SK-N-SH (cell line): ENCODE measurements at regions not wholly inside any gene's neighbourhood (a gene's known extent, or its start where the extent isn't known, plus 50 kb on each side); places are given as distances from the start of the nearest gene placed in this dataset.

Experiments
- CTCF ChIA-PET: fragments of 300-600, 350-600 bp; formaldehyde crosslinking; extraction: SDS; loops from one replicate; lab custom pipeline; 2021; lab: Yijun Ruan, JAX
- POLR2A ChIA-PET: fragments of 350-600 bp; sonication (Branson Sonifier 250); formaldehyde crosslinking; extraction: SDS; loops from one replicate; lab custom pipeline; 2020; ENCODE audit warnings: antibody characterized with exemption, inconsistent platforms; lab: Yijun Ruan, JAX
- DNase-seq: peaks from one replicate; pipeline ENCODE4 v3.0.0; 2012
- H2AFZ ChIP-seq: fragments of 200-600 bp; sonication (generic); 2 replicates; pipeline ENCODE4 v1.8.1; 2016; ENCODE audit warnings: antibody characterized with exemption, mild to moderate bottlenecking, low read depth
- H3F3A ChIP-seq: fragments of 200-600 bp; sonication (generic); replicated peaks from 2 replicates; pipeline ENCODE3; 2016; ENCODE audit warnings: antibody characterized with exemption, mild to moderate bottlenecking; ENCODE audit not compliant: insufficient read depth
- H3K27ac ChIP-seq, 2 experiments: fragments of 200-500 bp in 1 of 2; fragments of 200-600 bp in 1 of 2; sonication (Bioruptor generic) in 1 of 2; sonication (generic), shearing (Covaris generic) in 1 of 2; 2 replicates each; pipeline versions ENCODE4 v1.5.1 to v1.6.1; 2014 to 2016; ENCODE audit warnings: low read depth in 2 of 2, inconsistent platforms in 1 of 2, low read length in 1 of 2, mild to moderate bottlenecking in 1 of 2, mixed read lengths in 1 of 2
- H3K27me3 ChIP-seq: fragments of 200-600 bp; sonication (generic), shearing (Covaris generic); 2 replicates; pipeline ENCODE4 v1.6.1; 2016; ENCODE audit warnings: mixed run types; ENCODE audit not compliant: insufficient read depth
- H3K36me3 ChIP-seq, 2 experiments: fragments of 200-500 bp in 1 of 2; fragments of 200-600 bp in 1 of 2; sonication (Bioruptor generic) in 1 of 2; sonication (generic) in 1 of 2; replicated peaks in 1 of 2; 2 replicates each; pipeline versions ENCODE3 to v1.5.1; 2014 to 2016; ENCODE audit warnings: low read length in 1 of 2, mild to moderate bottlenecking in 1 of 2; ENCODE audit not compliant: insufficient read depth in 2 of 2, control insufficient read depth in 1 of 2
- H3K4me1 ChIP-seq, 2 experiments: fragments of 200-500 bp in 1 of 2; fragments of 200-600 bp in 1 of 2; sonication (Bioruptor generic) in 1 of 2; sonication (generic), shearing (Covaris generic) in 1 of 2; 2 replicates each; pipeline versions ENCODE4 v1.5.1 to v1.6.1; 2014 to 2016; ENCODE audit warnings: low read depth in 1 of 2, low read length in 1 of 2, mixed run types in 1 of 2; ENCODE audit not compliant: insufficient read depth in 2 of 2, control insufficient read depth in 1 of 2
- H3K4me2 ChIP-seq: fragments of 200-600 bp; sonication (generic), shearing (Covaris generic); 2 replicates; pipeline ENCODE4 v1.6.1; 2017; ENCODE audit warnings: mixed run types
- H3K4me3 ChIP-seq, 2 experiments: fragments of 200-500 bp in 1 of 2; fragments of 200-600 bp in 1 of 2; sonication (Bioruptor generic) in 1 of 2; sonication (generic), shearing (Covaris generic) in 1 of 2; 2 replicates each; pipeline versions ENCODE4 v1.5.1 to v1.8.1; 2014 to 2016; ENCODE audit warnings: low read depth in 2 of 2, inconsistent platforms in 1 of 2, low read length in 1 of 2, mild to moderate bottlenecking in 1 of 2, mixed read lengths in 1 of 2, moderate library complexity in 1 of 2
- H3K79me2 ChIP-seq: fragments of 200-600 bp; sonication (generic); 2 replicates; pipeline ENCODE4 v1.8.1; 2017; ENCODE audit warnings: mild to moderate bottlenecking; ENCODE audit not compliant: insufficient read depth
- H3K9ac ChIP-seq: fragments of 200-600 bp; sonication (generic); 2 replicates; pipeline ENCODE4 v1.6.1; 2017; ENCODE audit warnings: mixed run types
- H3K9me2 ChIP-seq: fragments of 200-600 bp; sonication (generic); 2 replicates; pipeline ENCODE4 v1.6.1; 2017; ENCODE audit warnings: mixed run types
- H3K9me3 ChIP-seq: fragments of 200-600 bp; sonication (generic); 2 replicates; pipeline ENCODE4 v1.6.1; 2017; ENCODE audit warnings: mixed run types, mild to moderate bottlenecking, moderate library complexity
- H4K20me1 ChIP-seq: fragments of 200-600 bp; sonication (generic); 2 replicates; pipeline ENCODE4 v1.6.1; 2017; ENCODE audit warnings: mild to moderate bottlenecking, mixed run types; ENCODE audit not compliant: insufficient read depth
- CHD2 ChIP-seq: fragments of 150-350 bp; IDR thresholded peaks from 2 replicates; pipeline ENCODE4 v1.6.1; 2018; ENCODE audit warnings: low read length; ENCODE audit not compliant: partially characterized antibody
- ELF1 ChIP-seq: IDR thresholded peaks from 2 replicates; pipeline ENCODE4 v1.4.0; 2012
- EZH2phosphoT487 ChIP-seq: fragments of 200-600 bp; sonication (generic); IDR thresholded peaks from 2 replicates; pipeline ENCODE4 v1.6.1; 2017; ENCODE audit warnings: low read depth, mixed run types, mild to moderate bottlenecking, antibody characterized with exemption, moderate library complexity, borderline replicate concordance
- FOSL2 ChIP-seq: IDR thresholded peaks from 2 replicates; pipeline ENCODE4 v1.4.0; 2012; ENCODE audit warnings: low read depth, mild to moderate bottlenecking, moderate library complexity, borderline replicate concordance
- FOXJ3 ChIP-seq: sonication (generic); formaldehyde crosslinking; IDR thresholded peaks from 2 replicates; pipeline ENCODE4 v1.5.1; 2020; ENCODE audit warnings: mild to moderate bottlenecking, missing genetic modification reagents
- FOXM1 ChIP-seq: IDR thresholded peaks from 2 replicates; pipeline ENCODE4 v1.4.0; 2012; ENCODE audit warnings: low read depth, mild to moderate bottlenecking
- GABPA ChIP-seq: IDR thresholded peaks from 2 replicates; pipeline ENCODE4 v1.4.0; 2012; ENCODE audit warnings: low read depth, mild to moderate bottlenecking
- GATA2 ChIP-seq: sonication (generic); formaldehyde crosslinking; IDR thresholded peaks from 2 replicates; pipeline ENCODE4 v1.5.0; 2020; ENCODE audit warnings: mild to moderate bottlenecking, missing genetic modification reagents
- MEF2A ChIP-seq: IDR thresholded peaks from 2 replicates; pipeline ENCODE4 v1.4.0; 2012; ENCODE audit warnings: low read depth, borderline replicate concordance
- MXI1 ChIP-seq: IDR thresholded peaks from 2 replicates; pipeline ENCODE4 v1.6.1; 2012; ENCODE audit warnings: mild to moderate bottlenecking, low read depth, low read length, improper control_type of control experiment
- NFIC ChIP-seq: IDR thresholded peaks from 2 replicates; pipeline ENCODE4 v1.4.0; 2012; ENCODE audit warnings: borderline replicate concordance
- NRF1 ChIP-seq: IDR thresholded peaks from 2 replicates; pipeline ENCODE4 v1.6.1; 2012; ENCODE audit warnings: low read depth, mild to moderate bottlenecking, low read length
- POLR2AphosphoS5 ChIP-seq: IDR thresholded peaks from 2 replicates; pipeline ENCODE4 v1.6.1; 2012; ENCODE audit warnings: low read depth, low read length
- RAD21 ChIP-seq: IDR thresholded peaks from 2 replicates; pipeline ENCODE4 v1.6.1; 2012; ENCODE audit warnings: mild to moderate bottlenecking, low read length
- RCOR1 ChIP-seq: fragments of 150-350 bp; IDR thresholded peaks from 2 replicates; pipeline ENCODE4 v1.6.1; 2017; ENCODE audit warnings: antibody characterized with exemption, low read length
- RFX5 ChIP-seq: IDR thresholded peaks from 2 replicates; pipeline ENCODE4 v1.6.1; 2012; ENCODE audit warnings: mild to moderate bottlenecking, improper control_type of control experiment, low read length
- RXRA ChIP-seq: IDR thresholded peaks from 2 replicates; pipeline ENCODE4 v1.4.0; 2012; ENCODE audit warnings: low read depth, mild to moderate bottlenecking, borderline replicate concordance
- SIN3A ChIP-seq: IDR thresholded peaks from 2 replicates; pipeline ENCODE4 v1.6.1; 2012; ENCODE audit warnings: low read depth, mild to moderate bottlenecking, low read length, moderate library complexity, borderline replicate concordance
- TCF12 ChIP-seq: IDR thresholded peaks from 2 replicates; pipeline ENCODE4 v1.4.0; 2012
- TEAD4 ChIP-seq: IDR thresholded peaks from 2 replicates; pipeline ENCODE4 v1.4.0; 2012; ENCODE audit warnings: mild to moderate bottlenecking, borderline replicate concordance; ENCODE audit not compliant: insufficient read depth
- USF1 ChIP-seq: IDR thresholded peaks from 2 replicates; pipeline ENCODE4 v1.4.0; 2012; ENCODE audit warnings: low read depth, borderline replicate concordance
- YY1 ChIP-seq: IDR thresholded peaks from 2 replicates; pipeline ENCODE4 v1.4.0; 2012; ENCODE audit warnings: low read depth, mild to moderate bottlenecking
- WGBS: methylation state at CpG from one replicate; pipeline ENCODE4 v1.1.6; 2017; ENCODE audit warnings: low lambda C conversion rate; 5-methylcytosine and 5-hydroxymethylcytosine counted together
- TF ChIP-seq, protein P1 (sequence below): fragments of 150-350 bp; IDR thresholded peaks from 2 replicates; pipeline ENCODE4 v1.6.1; 2017; ENCODE audit warnings: antibody characterized with exemption, low read length, low read depth, borderline replicate concordance
- TF ChIP-seq, protein P2 (sequence below): IDR thresholded peaks from 2 replicates; pipeline ENCODE4; 2012
- TF ChIP-seq, protein P3 (sequence below): fragments of 150-350 bp; IDR thresholded peaks from 2 replicates; pipeline ENCODE4 v1.6.1; 2016; ENCODE audit warnings: mild to moderate bottlenecking, low read depth, low read length
- TF ChIP-seq, protein P4 (sequence below): IDR thresholded peaks from 2 replicates; pipeline ENCODE4 v1.6.1; 2012; ENCODE audit warnings: mild to moderate bottlenecking, low read depth, low read length, moderate library complexity

GRCh38 chr2:71276311-71277146 lies 49.6 kb upstream of the PAIP2B start:
- Histone ChIP-seq H3K27ac (peak overlapping the region; percentile 23 to 44; a peak in 2 of 4 replicates), H3K9me3 (no peaks in the 10 kb centered on the region), H3F3A (peaks cover 6% of the 10 kb centered on the region), H3K9me2 (no peaks in the 10 kb centered on the region), H3K4me3 (peak overlapping the region; percentile 61 to 67), H3K9ac (peak overlapping the region; percentile 55; the same call in 1 of the 2 replicates), H2AFZ (peak overlapping the region; percentile 74), H4K20me1 (no peaks in the 10 kb centered on the region), H3K4me1 (peaks cover 0 to 2% of the 10 kb centered on the region in 2 experiments; a peak in 2 of 4 replicates), H3K79me2 (no peaks in the 10 kb centered on the region), H3K36me3 (no peaks in the 10 kb centered on the region), H3K27me3 (no peaks in the 10 kb centered on the region; the same call in 1 of the 2 replicates), H3K4me2 (peak overlapping the region; percentile 89)
- 2% methylated on average over 9 of the region's 93 CpGs for WGBS
- ChIA-PET POLR2A (interaction anchor here (0.7 to 1.3 kb wide), 2 partner anchors 37 to 55 kb away, joined by 4 to 6 read pairs; partner anchors contain the start of gene ZNF638), CTCF (interaction anchor here (0.6 to 3.8 kb wide), 19 partner anchors 12 to 234 kb away, joined by 3 to 24 read pairs (median 4); partner anchors contain the start of gene PAIP2B)
- peak; percentile 95 for DNase-seq
- TF ChIP-seq ELF1 (no peak), TCF12 (no peak), RXRA (no peak), MXI1 (peak; percentile 67), MEF2A (no peak), FOSL2 (no peak), GATA2 (CRISPR knock-in tag) (no peak), RAD21 (no peak), USF1 (no peak; the same call in 1 of the 2 replicates), FOXJ3 (CRISPR knock-in tag) (no peak), FOXM1 (no peak), NRF1 (peak; percentile 53), NFIC (no peak), CHD2 (no peak), RFX5 (no peak), RCOR1 (no peak), POLR2AphosphoS5 (peak; percentile 35; the same call in 1 of the 2 replicates), GABPA (peak; percentile 49), YY1 (no peak), SIN3A (no peak; the same call in 1 of the 2 replicates), TEAD4 (no peak), EZH2phosphoT487 (no peak)
- TF ChIP-seq, protein P1, sequence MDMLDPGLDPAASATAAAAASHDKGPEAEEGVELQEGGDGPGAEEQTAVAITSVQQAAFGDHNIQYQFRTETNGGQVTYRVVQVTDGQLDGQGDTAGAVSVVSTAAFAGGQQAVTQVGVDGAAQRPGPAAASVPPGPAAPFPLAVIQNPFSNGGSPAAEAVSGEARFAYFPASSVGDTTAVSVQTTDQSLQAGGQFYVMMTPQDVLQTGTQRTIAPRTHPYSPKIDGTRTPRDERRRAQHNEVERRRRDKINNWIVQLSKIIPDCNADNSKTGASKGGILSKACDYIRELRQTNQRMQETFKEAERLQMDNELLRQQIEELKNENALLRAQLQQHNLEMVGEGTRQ = no peak
- TF ChIP-seq, protein P2, sequence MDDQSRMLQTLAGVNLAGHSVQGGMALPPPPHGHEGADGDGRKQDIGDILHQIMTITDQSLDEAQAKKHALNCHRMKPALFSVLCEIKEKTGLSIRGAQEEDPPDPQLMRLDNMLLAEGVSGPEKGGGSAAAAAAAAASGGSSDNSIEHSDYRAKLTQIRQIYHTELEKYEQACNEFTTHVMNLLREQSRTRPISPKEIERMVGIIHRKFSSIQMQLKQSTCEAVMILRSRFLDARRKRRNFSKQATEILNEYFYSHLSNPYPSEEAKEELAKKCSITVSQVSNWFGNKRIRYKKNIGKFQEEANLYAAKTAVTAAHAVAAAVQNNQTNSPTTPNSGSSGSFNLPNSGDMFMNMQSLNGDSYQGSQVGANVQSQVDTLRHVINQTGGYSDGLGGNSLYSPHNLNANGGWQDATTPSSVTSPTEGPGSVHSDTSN = no peak
- TF ChIP-seq, protein P3, sequence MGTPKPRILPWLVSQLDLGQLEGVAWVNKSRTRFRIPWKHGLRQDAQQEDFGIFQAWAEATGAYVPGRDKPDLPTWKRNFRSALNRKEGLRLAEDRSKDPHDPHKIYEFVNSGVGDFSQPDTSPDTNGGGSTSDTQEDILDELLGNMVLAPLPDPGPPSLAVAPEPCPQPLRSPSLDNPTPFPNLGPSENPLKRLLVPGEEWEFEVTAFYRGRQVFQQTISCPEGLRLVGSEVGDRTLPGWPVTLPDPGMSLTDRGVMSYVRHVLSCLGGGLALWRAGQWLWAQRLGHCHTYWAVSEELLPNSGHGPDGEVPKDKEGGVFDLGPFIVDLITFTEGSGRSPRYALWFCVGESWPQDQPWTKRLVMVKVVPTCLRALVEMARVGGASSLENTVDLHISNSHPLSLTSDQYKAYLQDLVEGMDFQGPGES = no peak
- TF ChIP-seq, protein P4, sequence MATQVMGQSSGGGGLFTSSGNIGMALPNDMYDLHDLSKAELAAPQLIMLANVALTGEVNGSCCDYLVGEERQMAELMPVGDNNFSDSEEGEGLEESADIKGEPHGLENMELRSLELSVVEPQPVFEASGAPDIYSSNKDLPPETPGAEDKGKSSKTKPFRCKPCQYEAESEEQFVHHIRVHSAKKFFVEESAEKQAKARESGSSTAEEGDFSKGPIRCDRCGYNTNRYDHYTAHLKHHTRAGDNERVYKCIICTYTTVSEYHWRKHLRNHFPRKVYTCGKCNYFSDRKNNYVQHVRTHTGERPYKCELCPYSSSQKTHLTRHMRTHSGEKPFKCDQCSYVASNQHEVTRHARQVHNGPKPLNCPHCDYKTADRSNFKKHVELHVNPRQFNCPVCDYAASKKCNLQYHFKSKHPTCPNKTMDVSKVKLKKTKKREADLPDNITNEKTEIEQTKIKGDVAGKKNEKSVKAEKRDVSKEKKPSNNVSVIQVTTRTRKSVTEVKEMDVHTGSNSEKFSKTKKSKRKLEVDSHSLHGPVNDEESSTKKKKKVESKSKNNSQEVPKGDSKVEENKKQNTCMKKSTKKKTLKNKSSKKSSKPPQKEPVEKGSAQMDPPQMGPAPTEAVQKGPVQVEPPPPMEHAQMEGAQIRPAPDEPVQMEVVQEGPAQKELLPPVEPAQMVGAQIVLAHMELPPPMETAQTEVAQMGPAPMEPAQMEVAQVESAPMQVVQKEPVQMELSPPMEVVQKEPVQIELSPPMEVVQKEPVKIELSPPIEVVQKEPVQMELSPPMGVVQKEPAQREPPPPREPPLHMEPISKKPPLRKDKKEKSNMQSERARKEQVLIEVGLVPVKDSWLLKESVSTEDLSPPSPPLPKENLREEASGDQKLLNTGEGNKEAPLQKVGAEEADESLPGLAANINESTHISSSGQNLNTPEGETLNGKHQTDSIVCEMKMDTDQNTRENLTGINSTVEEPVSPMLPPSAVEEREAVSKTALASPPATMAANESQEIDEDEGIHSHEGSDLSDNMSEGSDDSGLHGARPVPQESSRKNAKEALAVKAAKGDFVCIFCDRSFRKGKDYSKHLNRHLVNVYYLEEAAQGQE = no peak; the same call in 1 of the 2 replicates
